ENCODE measurements at regions not wholly inside any gene's neighbourhood (a gene's known extent, or its start where the extent isn't known, plus 50 kb on each side); places are given as distances from the start of the nearest gene placed in this dataset.

DNA sequence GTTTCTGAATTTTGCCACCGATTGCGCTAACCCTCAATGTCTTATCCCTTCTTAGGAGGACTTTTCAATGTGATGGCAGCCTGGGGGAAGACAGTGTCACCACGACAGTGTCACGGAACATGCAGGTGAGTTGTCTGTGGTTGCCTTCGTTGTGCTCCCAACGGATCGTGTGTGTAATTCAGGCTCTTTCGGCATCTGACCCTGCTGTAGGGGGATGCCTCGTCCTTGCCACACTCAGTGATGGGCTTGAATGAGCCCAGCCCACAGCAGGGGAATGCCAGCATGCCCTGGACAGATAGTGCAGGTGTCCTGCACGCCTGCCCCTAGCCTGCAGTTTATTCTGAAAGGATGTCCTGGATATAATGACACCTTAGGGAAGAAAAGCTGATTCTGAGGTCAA lies 123.8 kb upstream of the RTL1 start:
- no peak for DNase-seq

DNA sequence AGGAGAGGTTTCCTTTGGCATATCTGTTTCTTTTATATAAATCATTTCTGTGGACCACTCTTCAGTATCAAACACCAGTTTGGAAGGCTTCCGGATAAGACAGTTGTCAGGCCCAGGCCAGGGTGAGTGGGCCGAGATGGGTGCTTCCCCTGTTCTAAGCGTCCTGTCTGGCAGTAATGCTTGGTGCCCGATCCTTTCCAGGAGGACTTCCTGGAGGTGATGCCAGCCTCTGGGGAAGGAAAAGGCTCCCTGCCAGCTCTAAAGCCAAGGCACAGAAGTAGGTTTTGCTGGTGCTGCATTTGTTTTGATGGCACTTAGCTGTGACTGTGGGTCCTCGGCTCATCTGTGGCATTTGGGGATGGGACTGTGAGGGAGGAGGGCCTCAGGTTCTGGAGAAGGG lies 124.4 kb upstream of the RTL1 start:
- no peak for DNase-seq

DNA sequence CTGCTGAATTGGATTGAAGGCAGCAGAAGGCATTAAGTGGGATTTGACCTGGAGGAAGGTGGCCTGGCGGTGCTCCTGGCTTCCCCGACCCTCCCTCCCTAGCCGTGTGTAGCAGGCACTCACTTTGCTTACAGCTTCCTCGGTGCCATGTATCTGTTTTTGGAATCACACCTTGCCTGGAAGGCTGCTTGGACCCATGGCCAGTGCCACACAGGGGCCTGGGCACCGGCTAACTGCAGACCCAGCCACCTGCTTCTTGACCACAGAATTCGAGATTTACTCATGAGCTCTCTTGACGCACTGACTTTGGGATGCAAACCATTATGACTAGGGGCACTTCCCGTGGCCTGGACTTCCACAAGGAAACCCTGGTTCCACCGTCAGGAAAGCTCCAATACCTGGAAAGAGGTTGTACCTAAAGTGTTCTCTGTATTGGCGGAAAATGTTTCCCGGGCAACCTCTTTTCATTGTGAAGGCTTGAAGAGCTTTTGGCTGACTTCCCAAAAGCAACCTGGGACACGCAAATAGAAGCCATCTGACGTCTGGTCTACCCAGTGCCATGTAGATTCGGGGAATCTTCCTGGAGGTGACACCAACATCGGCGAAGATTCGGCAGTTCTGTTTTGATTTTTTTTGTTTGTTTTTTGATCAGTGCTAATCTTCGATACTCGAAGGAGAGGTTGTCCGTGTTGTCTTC lies 125.6 kb upstream of the RTL1 start:
- no peak for DNase-seq

DNA sequence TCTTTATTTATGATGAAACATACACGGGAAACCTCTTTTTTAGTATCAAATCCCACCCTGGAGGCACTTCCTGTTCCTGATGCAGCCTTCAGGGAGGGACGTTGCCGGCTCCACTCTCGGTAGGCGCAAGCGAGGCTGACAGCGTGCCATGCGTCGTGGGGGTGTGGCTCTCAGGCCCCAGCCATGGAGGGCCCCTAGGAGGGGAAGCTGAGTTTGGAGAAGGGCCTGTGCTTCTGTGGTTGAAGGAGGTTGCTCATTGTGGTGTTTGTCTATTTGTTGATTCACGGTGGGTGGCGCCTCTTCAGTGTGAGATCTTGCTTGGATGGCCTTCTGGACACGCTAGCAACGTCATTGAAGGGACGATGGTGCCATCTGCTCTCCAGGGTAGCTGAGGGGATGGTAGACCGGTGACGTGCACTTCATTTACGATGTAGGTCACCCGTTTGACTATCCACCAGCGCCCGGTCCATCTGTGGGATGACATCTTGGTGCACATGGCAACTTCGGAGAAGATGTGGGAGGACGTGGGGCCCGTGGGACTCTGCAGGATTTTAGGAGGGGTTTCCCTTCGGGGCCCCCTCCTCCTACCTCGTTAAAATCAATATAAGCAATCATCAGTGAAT lies 126.3 kb upstream of the RTL1 start:
- no peak for DNase-seq

- DNase-seq, result no peak
Measured at GRCh38 chr14:101030586-101030985, 127.1 kb upstream of the RTL1 start.

- no peak for DNase-seq
Measured at GRCh38 chr14:101031186-101031585, 127.7 kb upstream of the RTL1 start.

GRCh38 chr14:101031721-101032120 lies 128.2 kb upstream of the RTL1 start:
- DNase-seq, result no peak

GRCh38 chr14:101032433-101032832 lies 128.9 kb upstream of the RTL1 start:
- no peak for DNase-seq

- peak; percentile 9 for DNase-seq
Measured at GRCh38 chr14:101033006-101033405, 129.5 kb upstream of the RTL1 start.

DNA sequence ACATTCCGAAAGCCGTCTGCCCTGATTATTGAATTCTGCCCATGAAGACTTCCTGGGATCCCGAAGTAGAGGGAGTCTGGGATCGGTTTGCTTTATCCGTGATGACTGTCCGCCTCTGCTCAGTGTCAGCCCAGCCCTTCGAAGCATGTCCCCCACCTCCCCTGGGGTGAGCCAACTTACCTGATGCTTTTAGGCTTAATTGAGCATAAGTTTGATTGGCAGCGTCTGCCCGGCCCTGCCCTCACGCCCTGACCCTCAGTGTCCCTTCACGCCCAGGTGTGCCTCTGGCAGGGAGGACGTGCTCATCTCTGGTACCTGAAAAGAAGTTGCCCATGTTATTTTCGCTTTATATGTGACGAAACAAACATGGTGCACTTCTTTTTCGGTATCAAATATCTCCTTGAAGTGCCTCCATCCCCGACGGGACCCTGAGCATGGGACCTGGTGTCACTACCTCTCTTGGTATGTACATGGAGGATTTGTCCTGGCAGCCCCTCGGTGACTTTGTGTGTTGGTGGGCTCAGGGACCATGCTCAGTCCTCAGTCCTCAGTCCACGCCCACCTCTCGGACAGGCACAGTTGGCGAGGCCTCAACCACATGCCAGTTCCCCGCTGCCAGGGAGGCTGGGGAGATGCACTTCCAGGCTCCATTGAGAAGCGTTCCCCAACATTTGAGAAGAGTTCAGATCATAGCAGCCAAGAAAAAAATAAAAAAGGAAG lies 130.1 kb upstream of the RTL1 start:
- no peak for DNase-seq

DNA sequence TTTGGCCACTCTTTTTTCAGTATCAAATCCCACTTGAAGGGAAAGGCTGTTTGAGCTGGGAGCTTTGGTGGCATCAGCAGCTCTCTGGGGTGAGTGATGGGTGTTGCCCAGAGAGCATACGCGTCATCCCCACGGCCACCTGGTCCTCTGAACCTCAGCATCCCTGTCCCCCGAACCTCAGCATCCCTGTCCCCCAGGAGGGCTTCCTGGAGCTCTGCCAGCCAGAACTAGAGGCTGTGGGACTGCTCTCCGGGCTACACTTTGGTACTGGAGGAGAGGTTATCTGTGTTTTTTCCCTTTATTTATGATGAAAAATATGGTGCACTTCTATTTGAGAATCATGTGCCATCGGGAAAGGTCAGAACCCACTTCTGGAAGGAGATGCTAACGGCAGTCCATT lies 131.5 kb upstream of the RTL1 start:
- no peak for DNase-seq

DNA sequence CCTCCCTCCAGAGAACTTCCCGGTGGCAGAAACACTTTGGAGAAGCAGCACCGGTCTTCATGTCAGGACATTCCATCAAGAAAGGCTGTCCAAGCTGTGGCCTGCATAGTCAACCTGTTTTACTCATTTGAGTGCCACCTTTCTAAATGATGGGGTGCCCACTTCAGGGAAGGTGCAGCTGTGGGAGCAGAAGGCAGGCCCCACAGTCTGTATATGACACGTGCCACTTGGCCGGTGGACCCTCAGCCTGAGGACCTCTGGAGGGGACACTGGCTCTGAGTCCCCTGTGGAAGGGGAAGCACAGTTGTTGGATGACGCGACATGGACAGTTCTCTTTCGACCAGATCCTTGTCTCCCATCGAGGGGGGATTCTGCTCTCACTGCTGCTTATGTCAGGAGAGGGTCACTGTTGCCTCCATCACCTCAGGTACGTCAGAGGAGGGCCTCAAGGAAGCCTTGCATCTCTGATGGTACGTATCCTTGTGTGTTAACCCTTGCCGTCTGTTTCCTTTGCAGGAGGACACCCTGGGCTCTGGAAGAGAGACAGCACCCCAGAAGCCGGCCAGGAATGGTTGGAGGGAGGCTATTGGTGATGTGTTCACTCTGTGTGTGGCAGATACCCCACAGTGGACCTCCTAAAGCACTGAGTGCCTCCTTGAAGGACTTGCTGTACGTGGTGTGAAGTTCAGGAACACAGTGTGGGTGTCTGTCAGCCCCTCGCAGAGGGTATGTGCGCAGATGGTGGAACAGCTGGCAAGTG lies 132.1 kb upstream of the RTL1 start:
- DNase-seq, result no peak

GRCh38 chr14:101037021-101037817 lies 133.7 kb upstream of the RTL1 start:
- DNase-seq, result no peak

GRCh38 chr14:101039031-101039754 lies 135.7 kb upstream of the RTL1 start:
- no peak for DNase-seq

- DNase-seq, result no peak
Measured at GRCh38 chr14:101039755-101040138, 136.2 kb upstream of the RTL1 start.

DNA sequence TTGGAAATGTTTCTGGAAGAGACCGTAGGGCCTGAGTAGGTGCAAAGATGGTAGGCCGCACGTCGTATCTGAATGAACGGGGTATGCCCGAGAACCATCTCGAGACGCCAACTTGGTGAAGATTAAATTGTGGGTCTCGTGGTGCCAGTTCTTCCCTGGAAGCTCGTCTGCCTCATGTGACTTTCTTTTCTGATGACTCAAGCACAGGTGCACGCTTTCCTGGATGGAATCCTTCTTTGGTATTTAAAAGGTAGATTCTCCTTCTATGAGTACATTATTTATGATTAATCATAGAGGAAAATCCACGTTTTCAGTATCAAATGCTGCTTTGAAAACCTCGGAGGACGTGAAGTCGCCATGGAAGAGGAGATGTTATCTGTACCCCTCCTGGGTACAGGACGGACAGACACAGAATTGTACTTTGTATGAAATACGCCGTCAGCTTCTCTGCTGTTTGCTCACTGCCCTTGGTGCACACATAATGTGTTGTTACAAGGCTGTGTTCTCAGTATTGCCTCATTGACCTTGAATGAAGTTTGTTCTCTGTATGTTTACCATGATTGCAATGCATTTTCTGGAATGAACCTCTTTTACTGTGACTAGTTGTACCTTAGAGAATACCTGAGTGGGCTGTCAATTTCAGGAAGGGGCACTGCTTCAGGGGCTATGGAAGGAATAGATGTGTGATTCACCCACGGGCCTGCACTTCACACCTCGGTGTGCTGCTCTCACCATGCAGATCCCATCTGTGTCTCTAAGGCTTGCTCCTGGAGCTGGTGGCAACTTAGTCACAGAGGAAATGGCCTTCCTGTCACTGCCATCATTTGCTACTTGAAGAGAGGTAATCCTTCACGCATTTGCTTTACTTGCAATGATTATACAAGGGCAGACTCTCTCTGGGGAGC lies 137.3 kb upstream of the RTL1 start:
- no peak for DNase-seq

- no peak for DNase-seq
Measured at GRCh38 chr14:101043891-101044290, 140.4 kb upstream of the RTL1 start.

DNA sequence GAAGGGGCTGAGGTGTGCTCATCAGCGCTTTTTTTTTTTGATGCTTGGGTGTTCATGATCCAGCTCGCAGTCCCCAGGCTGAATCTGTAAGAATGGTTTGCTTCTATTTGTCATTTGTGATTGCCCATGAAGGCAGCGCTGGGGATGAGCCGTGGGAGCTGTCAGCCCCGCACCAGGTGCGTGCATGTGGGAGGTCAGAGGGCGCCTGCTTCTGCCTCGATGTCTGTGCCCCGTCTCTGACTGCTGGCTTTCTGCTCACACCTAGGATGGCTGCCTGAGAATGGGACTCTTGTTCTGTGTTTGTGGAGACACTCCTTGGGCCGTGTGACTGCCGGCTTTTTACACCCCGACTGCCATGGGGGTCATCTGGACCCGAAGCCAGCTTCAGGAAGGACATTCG lies 141.2 kb upstream of the RTL1 start:
- no peak for DNase-seq

DNA sequence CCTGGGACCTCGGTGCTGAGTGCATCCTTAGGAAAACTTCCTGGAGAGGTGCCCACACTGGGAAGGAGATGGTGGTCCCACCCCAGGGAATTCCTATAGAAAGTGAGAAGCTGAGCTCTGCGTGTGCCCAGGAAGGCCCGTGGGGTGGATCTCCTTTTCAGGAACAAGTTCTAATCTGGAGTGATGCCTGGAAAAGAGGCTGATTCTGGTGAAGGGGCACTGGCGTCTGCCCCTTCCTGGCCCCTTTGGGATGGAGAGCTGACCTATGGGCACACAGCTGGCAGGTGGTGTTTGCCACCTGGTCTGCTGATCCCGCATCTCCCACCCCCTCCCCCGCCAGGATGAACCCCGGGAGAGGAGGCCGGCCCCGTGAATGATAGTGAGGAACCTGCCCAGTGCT lies 142.0 kb upstream of the RTL1 start:
- no peak for DNase-seq

GRCh38 chr14:101046071-101046470 lies 142.5 kb upstream of the RTL1 start:
- DNase-seq, result no peak

- no peak for DNase-seq
Measured at GRCh38 chr14:101047326-101047725, 143.8 kb upstream of the RTL1 start.
